Brain microvascular endothelial cell (primary cell): ENCODE measurements at regions not wholly inside any gene's neighbourhood (a gene's known extent, or its start where the extent isn't known, plus 50 kb on each side); places are given as distances from the start of the nearest gene placed in this dataset.

Experiments used
- DNase-seq: peaks from one replicate; pipeline ENCODE4 v3.0.0-alpha.2; 2020
- H3K27ac ChIP-seq: fragments of 250-450 bp; sonication (Bioruptor Pico); 2 replicates; pipeline ENCODE4 v1.5.1; 2020; ENCODE audit warnings: mild to moderate bottlenecking, moderate library complexity
- H3K27me3 ChIP-seq: fragments of 250-450 bp; sonication (Bioruptor Pico); replicated peaks from 2 replicates; pipeline ENCODE4 v1.5.1; 2020; ENCODE audit warnings: mild to moderate bottlenecking
- H3K36me3 ChIP-seq: fragments of 250-450 bp; sonication (Bioruptor Pico); replicated peaks from 2 replicates; pipeline ENCODE4 v1.5.1; 2020; ENCODE audit warnings: mild to moderate bottlenecking
- H3K4me3 ChIP-seq: 2 replicates; pipeline ENCODE4 v1.5.1; 2011; ENCODE audit warnings: low read depth, mild to moderate bottlenecking, control low read depth, low read length, moderate library complexity
- CTCF ChIP-seq: IDR thresholded peaks from 2 replicates; pipeline ENCODE4 v1.5.1; 2011; ENCODE audit warnings: low read depth, mild to moderate bottlenecking, moderate library complexity, low read length, control low read depth, inconsistent platforms; ENCODE audit errors: missing control alignments
- in situ Hi-C: cut with HindIII; loops from 2 replicates; pipeline ENCODE4 v1.10.0; 2017; ENCODE audit warnings: low sequenced_read_pairs, low pct_ligation_motif_present

DNA sequence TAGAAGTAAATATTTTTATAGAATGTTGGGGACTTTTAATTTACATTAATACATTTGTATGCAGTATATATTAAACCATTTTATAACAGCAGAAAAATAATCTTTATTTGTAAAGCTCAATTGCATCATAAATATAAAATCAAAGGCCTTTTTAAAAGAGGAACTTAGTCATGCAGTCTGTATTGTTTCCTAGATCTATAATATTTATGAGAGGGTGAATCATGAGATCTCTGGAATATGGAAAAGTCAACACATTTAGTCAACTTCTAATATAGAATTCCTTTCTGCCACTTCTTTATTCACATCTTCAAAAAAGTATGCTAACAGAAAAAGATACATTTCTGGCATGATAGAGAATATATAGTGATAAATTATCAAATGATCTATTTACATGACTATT, 410.3 kb upstream of the ZNF385D start:
- no peaks in the 10 kb centered on the region for H3K27me3 ChIP-seq
- H3K27ac ChIP-seq: no peak overlapping the region
- H3K4me3 ChIP-seq: no peak overlapping the region
- H3K36me3 ChIP-seq: no peaks in the 10 kb centered on the region
- TF ChIP-seq CTCF: no peak
- in situ Hi-C loops: no loop called here
- no peak for DNase-seq

GRCh38 chr3:22170370-22170769, 419.4 kb upstream of the ZNF385D start:
- in situ Hi-C loops: no loop called here
- Histone ChIP-seq H3K36me3 (no peaks in the 10 kb centered on the region), H3K4me3 (no peak overlapping the region), H3K27ac (no peak overlapping the region), H3K27me3 (no peaks in the 10 kb centered on the region)
- no peak for TF ChIP-seq CTCF
- no peak for DNase-seq

GRCh38 chr3:22172964-22173363, 422.0 kb upstream of the ZNF385D start:
- in situ Hi-C loops: no loop called here
- Histone ChIP-seq H3K36me3 (no peaks in the 10 kb centered on the region), H3K27me3 (no peaks in the 10 kb centered on the region), H3K4me3 (no peak overlapping the region), H3K27ac (no peak overlapping the region)
- TF ChIP-seq CTCF: no peak
- DNase-seq: no peak

- in situ Hi-C loops: no loop called here
- no peaks in the 10 kb centered on the region for H3K36me3 ChIP-seq
- no peak overlapping the region for H3K27ac ChIP-seq
- no peak overlapping the region for H3K4me3 ChIP-seq
- H3K27me3 ChIP-seq: no peaks in the 10 kb centered on the region
- peak; percentile 20 for TF ChIP-seq CTCF
- no peak for DNase-seq
Observed at GRCh38 chr3:22175947-22176346, 424.9 kb upstream of the ZNF385D start.

- in situ Hi-C loops: no loop called here
- H3K4me3 ChIP-seq: no peak overlapping the region
- no peak for TF ChIP-seq CTCF
- no peaks in the 10 kb centered on the region for H3K36me3 ChIP-seq
- no peak for DNase-seq
- H3K27me3 ChIP-seq: no peaks in the 10 kb centered on the region
- no peak overlapping the region for H3K27ac ChIP-seq
Observed at GRCh38 chr3:22176911-22177310, 425.9 kb upstream of the ZNF385D start.

DNA sequence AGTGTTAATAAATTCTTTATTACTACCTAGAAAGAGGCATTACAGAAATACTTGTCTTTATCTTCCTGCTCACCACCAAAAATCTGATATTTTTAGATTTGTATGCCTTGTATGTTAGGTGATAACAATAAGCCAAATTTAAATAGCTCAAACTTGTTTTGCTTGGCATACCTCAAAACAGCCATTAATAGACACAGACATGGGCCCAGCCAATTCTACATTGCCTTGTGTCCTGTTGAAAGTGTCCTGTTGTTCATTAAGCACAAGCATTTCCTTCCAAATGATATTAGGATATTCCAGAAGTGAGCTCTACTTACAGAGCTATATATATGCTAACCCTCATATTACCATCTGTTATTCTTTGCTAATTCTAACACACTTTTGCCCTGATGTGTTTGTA, 438.6 kb upstream of the ZNF385D start:
- Histone ChIP-seq H3K27ac (no peak overlapping the region), H3K4me3 (no peak overlapping the region), H3K36me3 (no peaks in the 10 kb centered on the region), H3K27me3 (no peaks in the 10 kb centered on the region)
- in situ Hi-C loops: no loop called here
- TF ChIP-seq CTCF: no peak
- no peak for DNase-seq
